ENCODE measurements at regions not wholly inside any gene's neighbourhood (a gene's known extent, or its start where the extent isn't known, plus 50 kb on each side); places are given as distances from the start of the nearest gene placed in this dataset.

- TF ChIP-seq SIN3A (IDR thresholded peaks at IDR 0.05; ENCODE audit: borderline replicate concordance, insufficient read depth, low read length) (no peak), FOXP2 (optimal IDR thresholded peaks at IDR 0.05; ENCODE audit: borderline replicate concordance, extremely low read depth, extremely low read length, insufficient read depth) (no peak), REST (IDR thresholded peaks at IDR 0.05; ENCODE audit: insufficient read depth in 1 of 2, low read depth in 2 of 2, low read length in 2 of 2) (no peak), TAF1 (IDR thresholded peaks at IDR 0.05; ENCODE audit: borderline replicate concordance, insufficient read depth, low read length) (no peak), POLR2AphosphoS5 (IDR thresholded peaks at IDR 0.05; ENCODE audit: low read depth, low read length) (no peak)
These were observed 90.5 kb upstream of the RFC3 start for GRCh38 chr13:33727297-33728083.

DNA sequence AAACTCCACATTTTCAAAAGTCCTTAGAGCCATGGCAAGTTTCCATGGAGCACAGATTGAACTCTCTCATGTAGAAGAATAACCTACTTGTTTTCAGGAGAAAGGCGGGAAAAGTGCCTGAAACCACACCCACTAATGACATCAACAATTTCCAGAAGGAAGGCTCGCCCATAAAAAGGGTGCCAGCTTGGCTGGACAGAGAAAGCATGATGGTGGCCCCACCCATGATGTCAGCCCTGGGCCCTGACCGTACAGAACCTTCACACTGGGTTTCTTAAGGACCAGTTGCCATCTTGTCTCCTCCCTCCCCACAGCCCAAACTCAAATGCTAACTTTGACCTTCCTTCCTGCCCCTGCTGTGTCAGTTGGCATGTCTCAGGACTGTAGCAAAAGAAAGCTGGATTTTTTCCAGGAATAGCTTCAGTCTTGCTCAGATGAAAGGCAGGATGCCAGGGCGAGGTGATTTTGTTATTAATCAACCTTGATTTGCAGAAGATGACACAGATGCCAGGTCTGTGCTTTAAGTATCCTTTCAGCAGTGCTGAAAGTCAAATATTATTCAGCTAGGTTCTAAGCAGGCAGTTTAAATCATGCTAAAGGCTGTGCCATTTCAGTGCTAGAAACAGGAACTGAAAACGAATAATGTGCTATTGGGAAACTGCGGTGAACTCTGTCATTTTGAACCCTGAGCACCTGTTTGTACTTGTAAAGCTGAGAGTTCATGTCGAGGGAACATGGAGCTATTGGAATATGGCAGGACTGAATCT is 89.5 kb upstream of the RFC3 start:
- TF ChIP-seq POLR2AphosphoS5 (IDR thresholded peaks at IDR 0.05; ENCODE audit: low read depth, low read length): no peak
- no peak for TF ChIP-seq TAF1 (IDR thresholded peaks at IDR 0.05; ENCODE audit: borderline replicate concordance, insufficient read depth, low read length)
- TF ChIP-seq SIN3A (IDR thresholded peaks at IDR 0.05; ENCODE audit: borderline replicate concordance, insufficient read depth, low read length): no peak
- no peak for TF ChIP-seq FOXP2 (optimal IDR thresholded peaks at IDR 0.05; ENCODE audit: borderline replicate concordance, extremely low read depth, extremely low read length, insufficient read depth)
- TF ChIP-seq REST (IDR thresholded peaks at IDR 0.05; ENCODE audit: insufficient read depth in 1 of 2, low read depth in 2 of 2, low read length in 2 of 2): no peak

DNA sequence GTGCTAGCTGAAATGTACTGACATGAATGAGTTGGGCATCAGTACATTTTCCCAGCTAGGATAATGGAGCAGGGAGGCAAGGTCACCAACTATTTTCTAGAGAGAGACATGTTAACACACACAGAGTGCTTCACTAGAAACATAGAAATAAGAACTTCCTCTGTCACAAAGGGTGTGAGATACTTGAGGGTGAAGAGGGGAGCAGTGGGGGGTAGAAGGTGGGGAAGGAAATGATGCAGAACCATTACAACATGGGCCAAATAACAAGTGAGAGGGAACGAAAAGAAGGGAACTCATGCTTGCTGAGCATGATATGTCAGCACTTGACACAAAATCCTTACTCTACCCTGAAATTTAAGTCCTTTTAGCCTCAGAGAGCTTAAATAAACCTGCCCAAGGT is 87.8 kb upstream of the RFC3 start:
- no peak for TF ChIP-seq SIN3A (IDR thresholded peaks at IDR 0.05; ENCODE audit: borderline replicate concordance, insufficient read depth, low read length)
- no peak for TF ChIP-seq POLR2AphosphoS5 (IDR thresholded peaks at IDR 0.05; ENCODE audit: low read depth, low read length)
- no peak for TF ChIP-seq FOXP2 (optimal IDR thresholded peaks at IDR 0.05; ENCODE audit: borderline replicate concordance, extremely low read depth, extremely low read length, insufficient read depth)
- no peak for TF ChIP-seq TAF1 (IDR thresholded peaks at IDR 0.05; ENCODE audit: borderline replicate concordance, insufficient read depth, low read length)
- TF ChIP-seq REST (IDR thresholded peaks at IDR 0.05; ENCODE audit: insufficient read depth in 1 of 2, low read depth in 2 of 2, low read length in 2 of 2): no peak

- TF ChIP-seq FOXP2 (optimal IDR thresholded peaks at IDR 0.05; ENCODE audit: borderline replicate concordance, extremely low read depth, extremely low read length, insufficient read depth): no peak
- no peak for TF ChIP-seq SIN3A (IDR thresholded peaks at IDR 0.05; ENCODE audit: borderline replicate concordance, insufficient read depth, low read length)
- no peak for TF ChIP-seq TAF1 (IDR thresholded peaks at IDR 0.05; ENCODE audit: borderline replicate concordance, insufficient read depth, low read length)
- no peak for TF ChIP-seq POLR2AphosphoS5 (IDR thresholded peaks at IDR 0.05; ENCODE audit: low read depth, low read length)
- TF ChIP-seq REST (IDR thresholded peaks at IDR 0.05; ENCODE audit: insufficient read depth in 1 of 2, low read depth in 2 of 2, low read length in 2 of 2): no peak
These were observed 87.3 kb upstream of the RFC3 start for GRCh38 chr13:33730619-33731018.
